Activated gamma-delta T cell (primary cell): ENCODE measurements at regions not wholly inside any gene's neighbourhood (a gene's known extent, or its start where the extent isn't known, plus 50 kb on each side); places are given as distances from the start of the nearest gene placed in this dataset.
"Not testable (repeated sequence)": the region's sequence is repeated elsewhere in the genome, so short reads cannot be mapped to it uniquely, and the experiment has no call there.

Experiments
- DNase-seq: peaks from one replicate; lab custom pipeline; 2025; lab: John Stamatoyannopoulos, UW

- DNase-seq: no peak
Observed at GRCh38 chr5:157944938-157945337, 86.0 kb upstream of the CLINT1 start.

DNA sequence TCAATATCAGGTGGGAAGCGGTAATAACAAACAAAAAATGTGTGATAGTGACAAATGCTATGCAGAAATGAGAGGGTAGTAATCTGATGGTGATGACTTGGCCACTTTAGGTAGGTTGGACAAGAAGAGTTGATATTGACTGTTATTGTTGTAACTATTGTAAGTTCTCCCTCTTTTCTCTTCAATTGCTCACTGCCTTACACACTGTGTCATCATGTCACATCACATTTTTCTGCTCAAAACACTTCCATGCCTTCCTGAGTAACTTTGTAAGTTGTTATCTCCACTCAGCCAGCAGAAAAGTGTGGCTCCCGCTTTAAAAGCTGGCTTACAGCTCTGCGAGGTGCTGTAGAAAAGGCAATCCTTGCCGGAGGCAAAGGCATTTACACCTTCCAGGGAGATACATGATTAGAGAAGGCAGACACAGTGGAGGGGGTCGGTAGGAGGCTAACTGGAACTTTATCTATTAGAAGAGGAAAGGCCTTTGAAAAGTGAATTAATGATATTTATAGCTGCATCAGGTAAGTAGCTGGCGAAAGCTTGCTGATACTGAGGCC lies 85.2 kb upstream of the CLINT1 start:
- no peak for DNase-seq

DNA sequence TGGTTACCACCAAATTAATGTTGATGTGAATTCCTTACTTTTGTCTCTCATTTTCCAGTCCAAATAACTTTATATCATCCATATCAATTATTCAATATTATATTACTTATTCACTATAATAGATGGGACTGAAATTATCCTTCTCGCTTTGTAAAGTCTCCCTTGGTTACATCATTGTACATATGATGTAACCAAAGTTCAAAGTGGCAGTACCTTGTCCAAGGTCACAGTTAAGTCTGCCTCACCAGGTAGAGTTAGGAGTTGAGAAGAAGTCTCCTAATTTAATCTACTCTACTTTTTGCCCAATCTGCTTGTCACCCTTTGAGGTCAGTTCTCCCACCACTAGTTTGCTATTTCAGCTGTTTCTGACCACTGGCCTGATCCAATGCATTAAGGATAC lies 83.7 kb upstream of the CLINT1 start:
- no peak for DNase-seq

GRCh38 chr5:157941616-157942015 lies 82.7 kb upstream of the CLINT1 start:
- DNase-seq: no peak

DNA sequence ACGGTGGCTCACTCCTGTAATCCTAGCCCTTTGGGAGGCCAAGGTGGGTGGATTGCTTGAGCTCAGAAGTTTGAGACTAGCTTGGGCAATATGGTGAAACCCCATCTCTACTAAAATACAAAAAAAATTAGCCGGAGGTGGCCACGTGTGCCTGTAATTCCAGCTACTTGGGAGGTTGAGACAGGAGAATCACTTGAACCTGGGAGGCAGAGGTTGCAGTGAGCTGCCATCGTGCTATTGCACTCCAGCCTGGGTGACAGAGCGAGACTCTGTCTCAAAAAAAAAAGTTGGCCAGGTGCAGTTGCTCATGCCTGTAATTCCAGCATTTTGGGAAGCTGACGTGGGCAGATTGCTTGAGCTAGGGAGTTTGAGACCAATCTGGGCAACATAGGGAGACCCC lies 79.2 kb upstream of the CLINT1 start:
- DNase-seq: not testable (repeated sequence)

DNA sequence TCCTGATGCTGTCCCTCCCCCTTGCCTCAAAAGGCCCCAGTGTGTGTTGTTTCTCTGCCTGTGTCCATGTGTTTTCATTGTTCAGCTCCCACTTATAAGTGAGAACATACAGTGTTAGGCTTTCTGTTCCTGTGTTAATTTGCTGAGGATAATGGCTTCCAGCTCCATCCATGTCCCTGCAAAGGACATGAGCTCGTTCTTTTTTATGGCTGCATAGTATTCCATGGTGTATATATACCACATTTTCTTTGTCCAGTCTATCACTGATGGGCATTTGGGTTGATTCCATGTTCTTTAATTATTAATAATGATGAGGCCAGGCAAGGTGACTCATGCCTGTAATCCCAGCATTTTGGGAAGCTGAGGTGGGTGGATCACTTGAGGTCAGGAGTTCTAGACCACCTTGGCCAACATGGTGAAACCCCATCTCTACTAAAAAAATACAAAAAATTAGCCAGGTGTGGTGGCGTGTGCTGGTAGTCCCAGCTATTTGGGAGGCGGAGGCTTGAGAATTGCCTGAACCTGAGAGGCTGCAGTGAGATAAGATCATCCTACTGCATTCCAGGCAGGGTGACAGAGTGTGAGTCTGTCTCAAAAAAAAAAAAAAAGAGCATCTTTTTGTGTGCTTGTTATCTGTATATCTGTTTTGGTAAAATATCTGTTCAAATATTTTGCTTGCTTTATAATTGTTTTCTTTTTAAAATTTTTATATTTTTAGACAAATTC lies 78.0 kb upstream of the CLINT1 start:
- not testable (repeated sequence) for DNase-seq

- no peak for DNase-seq
Observed at GRCh38 chr5:157934600-157934999, 75.7 kb upstream of the CLINT1 start.

DNA sequence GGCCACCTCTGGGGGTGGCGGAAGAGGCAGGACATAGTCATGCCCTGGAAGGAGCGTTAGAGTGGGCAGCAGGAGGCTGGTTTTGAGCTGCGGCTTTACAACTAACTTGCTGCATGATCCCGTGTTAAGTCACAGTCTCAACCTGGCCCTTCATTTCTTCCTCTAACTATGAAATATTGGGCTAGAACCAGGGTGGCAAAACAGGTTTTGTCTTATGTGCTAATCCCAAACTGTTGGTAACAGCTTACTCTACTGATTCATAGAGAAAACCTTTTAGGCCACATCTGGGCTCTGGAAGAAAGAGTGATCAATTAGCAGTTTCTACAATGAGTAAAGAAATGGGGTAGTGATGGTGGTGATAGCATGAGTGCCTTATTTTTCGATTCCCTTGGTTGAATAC lies 74.1 kb upstream of the CLINT1 start:
- DNase-seq: no peak

DNA sequence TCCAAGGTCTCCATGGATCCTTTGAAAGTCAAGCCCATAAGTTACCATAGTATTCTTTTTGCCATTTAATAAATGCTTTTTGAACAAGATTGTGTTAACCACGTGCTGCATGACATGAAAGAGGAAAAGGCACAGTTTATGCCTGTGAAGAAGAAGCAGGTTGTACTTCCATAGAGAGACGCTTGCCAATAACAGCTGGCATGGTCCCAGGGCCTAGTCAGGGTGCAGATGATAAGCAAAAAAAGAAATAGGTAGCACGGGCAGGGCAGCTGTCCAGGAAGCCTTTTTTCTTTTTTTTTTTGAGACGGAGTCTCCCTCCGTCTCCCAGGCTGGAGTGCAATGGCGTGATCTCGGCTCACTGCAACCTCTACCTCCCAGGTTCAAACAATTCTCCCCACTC lies 71.8 kb upstream of the CLINT1 start:
- no peak for DNase-seq

DNA sequence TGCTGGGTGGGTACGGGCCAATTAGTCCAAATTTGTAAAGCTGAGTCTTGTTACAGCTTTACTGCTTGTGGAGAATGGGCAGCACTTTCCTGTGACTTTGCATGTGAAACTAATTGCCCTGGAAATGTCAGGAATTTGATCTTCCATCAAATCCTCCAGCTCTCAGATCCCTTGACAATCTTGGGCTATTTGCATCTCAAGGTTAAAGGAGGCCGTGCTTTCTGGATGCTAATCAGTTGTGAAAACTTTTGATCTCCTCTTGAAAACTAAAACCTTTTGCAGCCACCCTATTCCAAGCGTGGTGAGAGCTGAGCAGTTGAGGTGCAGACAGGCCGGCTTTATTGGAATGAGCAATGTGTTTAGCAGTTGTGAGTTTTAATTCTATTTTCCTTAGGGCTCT lies 68.0 kb upstream of the CLINT1 start:
- DNase-seq: no peak

DNA sequence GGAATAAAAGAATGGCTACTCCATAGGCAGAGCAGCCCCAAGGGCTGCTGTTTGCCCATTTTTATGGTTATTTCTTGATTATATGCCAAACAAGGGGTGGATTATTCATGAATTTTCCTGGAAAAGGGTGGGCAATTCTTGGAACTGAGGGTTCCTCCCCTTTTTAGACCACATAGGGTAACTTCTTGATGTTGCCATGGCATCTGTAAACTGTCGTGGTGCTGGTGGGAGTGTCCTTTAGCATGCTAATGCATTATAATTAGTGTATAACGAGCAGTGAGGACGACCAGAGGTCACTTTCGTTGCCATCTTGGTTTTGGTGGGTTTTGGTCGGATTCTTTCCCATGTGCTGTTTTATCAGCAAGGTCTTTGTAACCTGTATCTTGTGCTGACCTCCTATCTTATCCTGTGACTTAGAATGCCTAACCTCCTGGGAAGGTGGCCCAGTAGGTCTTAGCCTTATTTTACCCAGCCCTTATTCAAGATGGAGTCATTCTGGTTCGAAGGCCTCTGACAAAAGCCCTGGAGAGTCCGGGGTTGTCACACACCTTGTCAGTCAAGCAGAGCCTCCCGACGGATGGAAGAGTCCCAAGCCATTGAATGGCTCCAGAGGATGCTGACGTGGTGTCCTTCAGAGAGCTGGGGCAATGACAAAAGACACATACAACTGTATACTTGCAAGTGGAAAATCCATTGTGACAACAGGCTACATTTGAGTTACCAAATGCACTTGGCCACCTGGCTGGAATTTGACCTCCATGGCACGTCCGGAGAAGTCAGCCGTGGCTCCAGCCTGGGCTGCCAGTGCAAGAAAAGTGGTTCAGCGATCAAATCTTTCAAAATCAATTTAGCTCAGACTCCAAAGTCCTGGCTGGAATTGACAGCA lies 67.1 kb upstream of the CLINT1 start:
- no peak for DNase-seq

- DNase-seq: no peak
Observed at GRCh38 chr5:157924931-157925729, 66.2 kb upstream of the CLINT1 start.

- DNase-seq: no peak
Observed at GRCh38 chr5:157924490-157924889, 65.5 kb upstream of the CLINT1 start.

DNA sequence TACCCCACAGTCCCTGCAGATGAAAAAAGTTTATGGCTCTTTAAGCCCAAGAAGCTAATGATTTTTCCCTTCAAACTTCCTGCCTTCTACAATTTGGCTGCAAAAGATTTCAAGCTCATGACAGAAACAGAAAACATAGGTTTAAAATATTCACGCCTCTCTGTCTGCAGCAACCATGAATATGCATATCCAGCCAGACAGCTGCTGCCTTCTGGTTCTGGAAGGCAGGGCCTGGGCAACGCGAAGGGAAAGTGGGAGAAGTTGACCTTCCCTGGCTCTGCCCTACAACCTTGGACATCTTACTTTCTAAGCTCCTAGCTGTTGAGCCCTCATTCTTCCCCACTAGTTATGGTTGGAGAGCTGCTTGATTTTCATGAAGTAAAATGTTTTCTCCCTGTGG lies 64.8 kb upstream of the CLINT1 start:
- DNase-seq: no peak

GRCh38 chr5:157922026-157922425 lies 63.1 kb upstream of the CLINT1 start:
- DNase-seq: no peak

DNA sequence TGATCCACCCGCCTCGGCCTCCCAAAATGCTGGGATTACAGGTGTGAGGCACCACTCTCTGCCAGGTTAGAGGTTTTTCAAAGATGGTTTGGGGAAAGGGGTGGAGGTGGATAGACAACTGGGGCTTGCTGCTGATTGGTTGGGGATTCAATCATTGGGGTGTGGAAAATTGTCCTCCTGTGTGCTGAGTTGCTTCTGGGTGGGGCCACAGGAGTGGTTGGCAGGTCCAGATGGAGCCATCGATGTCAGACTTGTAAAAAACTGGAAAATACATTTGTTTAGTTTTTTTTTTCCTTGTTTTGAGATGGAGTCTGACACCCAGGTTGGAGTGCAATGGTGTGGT lies 61.9 kb upstream of the CLINT1 start:
- no peak for DNase-seq

GRCh38 chr5:157918811-157919742 lies 60.1 kb upstream of the CLINT1 start:
- DNase-seq: no peak

GRCh38 chr5:157917899-157918809 lies 59.2 kb upstream of the CLINT1 start:
- DNase-seq: no peak

DNA sequence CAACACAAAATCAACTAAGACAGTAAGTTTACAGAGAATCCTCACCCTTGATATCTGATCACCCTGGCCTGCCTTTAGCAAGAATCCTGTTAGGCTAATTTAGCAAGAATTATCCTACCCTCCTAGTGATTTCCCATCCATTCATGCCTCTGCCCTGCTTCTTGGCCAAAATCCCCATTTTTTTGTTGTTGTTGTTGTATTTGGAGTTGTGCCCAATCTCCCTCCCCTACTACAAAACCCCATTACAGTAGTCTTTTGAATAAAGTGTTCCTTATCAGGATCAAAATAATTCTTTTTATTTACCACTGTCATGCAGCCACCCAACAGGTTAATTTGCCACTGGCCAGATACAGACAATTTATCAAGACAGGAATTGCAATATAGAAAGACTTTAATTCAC lies 58.5 kb upstream of the CLINT1 start:
- DNase-seq: no peak

DNA sequence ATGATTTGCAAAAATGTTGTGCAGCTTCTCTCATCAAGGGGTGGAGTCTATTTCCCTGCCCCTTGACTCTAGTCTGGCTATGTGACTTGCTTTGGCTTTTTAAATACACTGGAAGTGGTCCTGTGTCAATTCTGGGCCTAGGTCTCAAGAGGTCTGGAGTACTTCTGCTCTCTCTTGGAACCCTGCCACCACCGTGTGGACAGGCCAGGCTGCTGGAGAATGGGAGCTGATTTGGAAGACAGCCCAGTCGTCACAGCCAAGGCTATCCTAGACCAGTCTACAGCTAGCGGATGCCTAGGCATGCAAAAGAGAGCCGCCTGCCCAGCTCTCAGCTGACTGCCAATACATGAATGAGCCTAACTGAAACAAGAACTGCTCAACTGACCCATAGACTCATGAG lies 56.7 kb upstream of the CLINT1 start:
- DNase-seq: no peak
